ACC112 (cell line): ENCODE measurements at regions not wholly inside any gene's neighbourhood (a gene's known extent, or its start where the extent isn't known, plus 50 kb on each side); places are given as distances from the start of the nearest gene placed in this dataset.
"Not testable (repeated sequence)": the region's sequence is repeated elsewhere in the genome, so short reads cannot be mapped to it uniquely, and the experiment has no call there.

Experiments used
- H2AFZ ChIP-seq: fragments of 200-600 bp; sonication (generic); one replicate; pipeline ENCODE4 v1.6.0; 2017; ENCODE audit warnings: antibody characterized with exemption, low read length; ENCODE audit not compliant: unreplicated experiment
- H3K27ac ChIP-seq: fragments of 200-600 bp; sonication (generic); 2 replicates; pipeline ENCODE4 v1.5.1; 2014; ENCODE audit warnings: low read depth, mild to moderate bottlenecking, antibody characterized with exemption, low read length, moderate library complexity
- H3K27me3 ChIP-seq: fragments of 200-600 bp; sonication (generic); 2 replicates; pipeline ENCODE4 v1.6.1; 2014; ENCODE audit warnings: mild to moderate bottlenecking, antibody characterized with exemption, low read length, moderate library complexity, mixed read lengths; ENCODE audit not compliant: insufficient read depth
- H3K36me3 ChIP-seq: fragments of 200-600 bp; sonication (generic); 2 replicates; pipeline ENCODE4 v1.6.1; 2016; ENCODE audit warnings: mild to moderate bottlenecking, antibody characterized with exemption, low read length, moderate library complexity, mixed read lengths; ENCODE audit not compliant: insufficient read depth
- H3K4me1 ChIP-seq: fragments of 200-600 bp; sonication (generic); one replicate; pipeline ENCODE4 v1.6.1; 2016; ENCODE audit warnings: low read length, mixed read lengths; ENCODE audit not compliant: insufficient read depth, unreplicated experiment, control insufficient read depth
- H3K4me3 ChIP-seq: fragments of 200-600 bp; sonication (generic); 2 replicates; pipeline ENCODE4 v1.5.1; 2014; ENCODE audit warnings: mild to moderate bottlenecking, low read depth, low read length
- H3K79me2 ChIP-seq: fragments of 200-600 bp; sonication (generic); one replicate; pipeline ENCODE4 v1.6.0; 2016; ENCODE audit warnings: low read length; ENCODE audit not compliant: control insufficient read depth, unreplicated experiment, insufficient read depth

GRCh38 chr18:14188751-14189406 lies 56.6 kb upstream of the ZNF519 start:
- H3K79me2 ChIP-seq, H2AFZ ChIP-seq, H3K27me3 ChIP-seq, H3K36me3 ChIP-seq: not testable (repeated sequence)
- Histone ChIP-seq H3K4me1 (peaks cover 29% of the 10 kb centered on the region), H3K4me3 (peak overlapping the region; percentile 42), H3K27ac (peak overlapping the region; percentile 85)
